Lower leg skin (tissue), 3 donors: ENCODE measurements at regions not wholly inside any gene's neighbourhood (a gene's known extent, or its start where the extent isn't known, plus 50 kb on each side); places are given as distances from the start of the nearest gene placed in this dataset.

Source experiments
- POLR2A ChIP-seq, 2 donors: fragments of 450-650 bp; IDR thresholded peaks; one replicate each; pipeline ENCODE4 v1.6.1; 2016 to 2017; ENCODE audit warnings: antibody characterized with exemption in 2 of 2, mild to moderate bottlenecking in 1 of 2, moderate library complexity in 1 of 2
- TF ChIP-seq, protein P1 (sequence below), 3 donors: fragments of 450-650 bp; IDR thresholded peaks; one replicate each; pipeline ENCODE4 v1.5.1; 2016; ENCODE audit warnings: antibody characterized with exemption in 3 of 3, mild to moderate bottlenecking in 3 of 3, moderate library complexity in 2 of 3

DNA sequence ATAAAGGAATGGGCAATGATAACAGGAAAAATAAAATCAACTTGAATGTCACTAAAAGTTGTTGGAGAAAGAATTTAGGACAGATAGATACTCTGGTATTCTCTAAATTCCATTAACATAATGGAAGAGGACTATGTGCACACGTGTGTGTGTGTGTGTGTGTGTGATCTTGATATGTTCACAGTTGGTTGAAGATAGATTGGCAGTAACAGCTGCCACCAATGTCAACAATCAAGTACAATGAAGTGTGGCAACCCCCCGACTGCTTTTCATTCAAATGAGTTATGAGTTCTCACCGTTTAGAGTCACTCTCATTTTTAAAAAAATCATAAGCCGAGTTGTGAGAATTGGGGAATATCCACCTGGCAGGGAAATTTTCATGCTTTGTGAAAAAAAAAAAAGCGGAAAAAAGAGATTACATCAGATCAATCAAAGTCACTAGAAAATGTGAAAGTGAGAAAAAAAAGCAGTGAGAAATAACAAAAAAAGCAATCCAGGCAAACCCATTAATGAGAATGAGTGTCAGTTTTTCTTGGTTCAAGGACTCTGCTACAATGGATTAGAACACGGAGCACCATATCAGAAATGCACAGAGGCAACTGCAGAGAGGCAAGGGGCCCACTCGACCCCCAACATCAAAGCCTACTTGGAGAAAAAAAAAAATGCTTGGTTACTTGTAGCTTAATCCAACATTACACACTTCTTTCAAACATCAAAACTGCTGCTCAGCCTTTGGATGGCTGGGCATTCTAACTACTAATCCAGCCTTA lies 414.9 kb upstream of the PITX2 start:
- TF ChIP-seq, protein P1, sequence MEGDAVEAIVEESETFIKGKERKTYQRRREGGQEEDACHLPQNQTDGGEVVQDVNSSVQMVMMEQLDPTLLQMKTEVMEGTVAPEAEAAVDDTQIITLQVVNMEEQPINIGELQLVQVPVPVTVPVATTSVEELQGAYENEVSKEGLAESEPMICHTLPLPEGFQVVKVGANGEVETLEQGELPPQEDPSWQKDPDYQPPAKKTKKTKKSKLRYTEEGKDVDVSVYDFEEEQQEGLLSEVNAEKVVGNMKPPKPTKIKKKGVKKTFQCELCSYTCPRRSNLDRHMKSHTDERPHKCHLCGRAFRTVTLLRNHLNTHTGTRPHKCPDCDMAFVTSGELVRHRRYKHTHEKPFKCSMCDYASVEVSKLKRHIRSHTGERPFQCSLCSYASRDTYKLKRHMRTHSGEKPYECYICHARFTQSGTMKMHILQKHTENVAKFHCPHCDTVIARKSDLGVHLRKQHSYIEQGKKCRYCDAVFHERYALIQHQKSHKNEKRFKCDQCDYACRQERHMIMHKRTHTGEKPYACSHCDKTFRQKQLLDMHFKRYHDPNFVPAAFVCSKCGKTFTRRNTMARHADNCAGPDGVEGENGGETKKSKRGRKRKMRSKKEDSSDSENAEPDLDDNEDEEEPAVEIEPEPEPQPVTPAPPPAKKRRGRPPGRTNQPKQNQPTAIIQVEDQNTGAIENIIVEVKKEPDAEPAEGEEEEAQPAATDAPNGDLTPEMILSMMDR (IDR thresholded peaks at IDR 0.05): no peak
- no peak for TF ChIP-seq POLR2A (IDR thresholded peaks at IDR 0.05)
